NCI-H2196 treated with DMSO at 0.1 percent for 48 hours (cell line): ENCODE measurements at regions not wholly inside any gene's neighbourhood (a gene's known extent, or its start where the extent isn't known, plus 50 kb on each side); places are given as distances from the start of the nearest gene placed in this dataset.
"Not testable (repeated sequence)": the region's sequence is repeated elsewhere in the genome, so short reads cannot be mapped to it uniquely, and the experiment has no call there.

Source experiments
- DNase-seq: peaks from one replicate; lab custom pipeline; 2025; ENCODE audit not compliant: unreplicated experiment; lab: John Stamatoyannopoulos, UW

DNA sequence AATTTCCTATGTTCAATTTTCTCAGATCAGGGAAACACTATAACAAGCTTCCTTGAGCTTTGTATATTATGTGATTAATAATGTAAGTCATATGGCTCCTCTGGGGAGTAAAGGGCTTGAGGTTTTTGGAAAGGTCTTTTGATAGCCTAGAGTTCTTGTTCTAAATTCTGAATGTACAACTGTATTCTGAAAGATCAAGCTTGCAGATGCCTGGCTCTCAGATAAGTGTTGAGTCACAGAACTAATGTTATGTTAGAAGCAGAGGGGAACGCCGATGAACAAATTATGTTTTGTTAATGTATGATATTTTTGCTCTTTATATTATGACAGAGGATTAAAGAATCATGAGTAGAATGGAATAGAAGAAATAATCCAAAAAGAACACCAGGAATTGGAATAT is 170.1 kb downstream of the RPRM start:
- DNase-seq = no peak

DNA sequence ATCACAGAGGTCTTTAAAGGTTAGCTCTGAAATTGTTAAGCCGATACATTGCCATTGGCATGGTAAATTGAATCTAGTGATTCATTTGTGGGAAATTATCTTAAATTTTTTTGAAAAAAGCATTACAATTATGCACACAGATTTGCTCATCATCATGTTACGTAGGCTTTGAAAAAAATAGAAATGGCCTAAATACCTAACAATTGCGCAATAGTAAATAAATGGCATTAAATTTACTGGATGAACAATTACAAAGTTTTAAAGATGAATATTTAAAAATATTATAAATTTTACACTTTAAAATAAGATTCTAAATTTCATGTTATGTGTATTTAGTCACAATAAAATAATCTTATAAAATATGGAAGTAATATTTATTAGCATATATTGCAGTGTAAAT is 171.3 kb downstream of the RPRM start:
- DNase-seq = no peak

DNA sequence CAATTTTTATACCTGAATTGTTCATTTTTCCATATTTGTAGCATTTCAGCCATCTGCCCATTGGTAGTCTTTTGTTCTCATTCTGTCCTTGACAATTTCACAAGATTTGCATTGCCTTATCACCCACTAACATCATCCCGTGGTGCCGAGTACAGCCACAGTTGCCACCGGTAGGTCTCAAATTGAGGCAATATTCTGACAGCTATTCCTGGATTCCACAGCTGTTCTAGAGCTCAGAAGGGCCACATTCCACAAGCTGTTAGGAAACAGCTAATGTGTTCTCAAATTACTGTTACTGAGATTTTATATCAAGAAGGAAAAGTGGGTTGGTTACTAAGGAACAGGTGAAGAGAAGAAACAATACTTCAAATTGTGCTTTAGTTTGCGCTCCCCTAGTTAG is 178.8 kb downstream of the RPRM start:
- no peak for DNase-seq

DNA sequence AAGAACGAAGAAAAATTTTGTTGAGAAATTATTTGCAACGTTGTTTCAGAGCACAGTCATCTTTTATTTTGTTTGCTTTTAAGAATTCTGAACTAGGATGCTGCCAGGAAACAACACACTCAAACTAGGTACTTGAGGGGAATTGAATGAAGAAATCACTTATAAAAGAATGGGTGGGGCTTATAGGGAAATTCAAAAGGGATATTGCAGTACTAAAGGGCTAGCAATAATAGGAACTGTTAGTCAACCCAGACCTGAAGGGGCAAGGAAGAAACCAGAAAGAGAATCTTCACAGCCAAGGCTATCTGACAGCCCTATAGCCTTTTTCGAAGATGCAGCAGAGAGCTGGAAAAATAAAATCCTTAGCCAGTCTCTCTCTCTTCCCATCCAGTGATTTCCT is 179.3 kb downstream of the RPRM start:
- DNase-seq = no peak

DNA sequence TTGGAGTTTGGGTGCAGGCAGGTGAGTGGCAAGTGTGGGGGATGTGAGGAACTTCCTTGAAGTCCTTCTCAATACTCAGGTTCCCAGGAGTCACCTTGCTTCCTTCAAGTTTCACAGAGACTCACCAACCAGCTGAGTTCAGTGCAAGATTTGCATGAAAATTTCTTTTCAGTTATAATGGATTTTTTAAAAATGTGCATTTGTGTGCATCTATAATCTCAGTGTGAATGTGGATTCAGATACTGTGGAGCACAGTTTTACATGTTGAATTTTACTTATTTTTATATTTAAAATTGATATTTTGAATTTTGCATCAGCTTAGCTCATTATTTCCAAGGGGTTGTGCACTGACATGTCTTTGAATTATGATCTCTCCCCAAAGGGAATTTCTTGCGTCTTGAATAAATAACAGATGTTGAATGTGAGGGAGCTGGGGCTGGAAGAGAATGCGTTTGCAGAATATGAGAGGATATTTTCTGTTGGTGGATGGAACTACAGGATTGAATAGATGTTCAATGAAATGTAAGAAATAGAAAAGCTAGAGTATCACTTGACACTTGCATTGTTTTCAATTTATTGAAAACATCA is 184.3 kb downstream of the RPRM start:
- DNase-seq = no peak

DNA sequence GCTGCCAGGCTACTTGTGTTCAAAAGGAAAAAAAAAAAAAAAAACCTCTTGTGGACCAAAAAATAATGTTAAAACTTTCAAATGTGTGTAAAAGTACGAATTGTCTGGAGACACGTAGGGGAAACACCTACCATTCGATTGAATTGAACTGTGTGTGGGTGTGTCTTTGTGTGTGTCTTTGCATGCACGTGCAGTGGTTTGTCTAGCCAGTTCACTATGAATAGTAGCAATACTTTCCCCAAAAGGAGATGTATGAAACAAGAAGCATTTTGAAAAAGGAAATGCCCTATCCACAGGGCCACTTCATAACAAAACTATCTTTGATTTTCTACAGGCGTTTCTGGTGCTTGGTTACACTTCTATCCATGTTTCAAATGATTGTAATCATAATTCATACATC is 186.8 kb downstream of the RPRM start:
- DNase-seq = no peak

DNA sequence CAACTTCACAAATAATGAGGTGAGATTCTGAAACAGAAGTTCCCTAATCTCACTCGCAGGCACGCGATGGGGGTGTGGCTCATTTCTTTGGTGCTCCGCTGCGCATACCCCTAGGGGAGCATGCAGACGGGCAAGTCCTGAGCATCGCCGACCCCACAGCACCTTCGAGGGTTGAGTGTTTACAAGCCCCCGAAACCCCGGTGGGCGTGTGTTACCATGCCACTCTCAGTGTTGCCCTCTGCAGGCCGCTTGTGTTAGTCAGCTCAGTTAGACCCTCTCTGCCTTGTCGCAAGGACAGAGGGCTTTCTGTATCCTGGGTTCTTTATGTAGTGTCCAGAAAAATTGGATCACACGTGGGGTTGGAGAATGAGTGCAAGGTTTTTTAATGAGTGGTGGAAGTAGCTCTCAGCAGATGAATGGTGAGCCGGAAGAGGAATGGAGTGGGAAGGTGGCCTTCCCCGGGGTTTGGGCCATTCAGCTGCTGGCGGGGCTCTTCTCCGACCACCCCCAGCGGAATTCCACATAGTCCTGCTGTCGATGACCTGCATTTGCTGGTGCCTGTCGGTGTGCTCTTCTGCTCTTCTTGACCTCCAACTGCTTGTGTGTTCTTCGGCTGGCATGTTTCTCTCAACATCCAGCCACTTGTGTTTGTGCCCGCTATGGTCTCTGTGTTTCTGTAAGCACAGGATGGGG is 191.3 kb downstream of the RPRM start:
- no peak for DNase-seq

DNA sequence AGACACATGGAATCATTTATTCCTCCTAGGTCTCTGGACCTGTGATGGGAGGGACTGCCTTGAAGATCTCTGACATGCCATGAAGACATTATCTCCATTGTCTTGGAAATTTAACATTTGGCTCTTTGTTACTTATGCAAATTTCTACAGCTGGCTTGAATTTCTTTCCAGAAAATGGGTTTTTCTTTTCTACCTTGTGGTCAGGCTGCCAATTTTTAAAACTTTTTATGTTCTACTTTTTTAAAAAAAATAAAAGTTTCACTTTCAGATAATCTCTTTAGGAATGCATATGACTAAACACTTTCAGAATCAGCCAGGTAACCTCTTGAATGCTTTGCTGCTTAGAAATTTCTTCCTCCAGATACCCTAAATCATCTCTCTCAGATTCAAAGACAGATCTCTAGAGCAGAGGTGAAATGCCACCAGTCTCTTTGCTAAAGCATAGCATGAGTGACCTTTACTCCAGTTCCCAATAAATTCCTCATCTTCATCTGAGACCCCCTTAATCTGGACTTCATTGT is 209.6 kb downstream of the RPRM start:
- no peak for DNase-seq

DNA sequence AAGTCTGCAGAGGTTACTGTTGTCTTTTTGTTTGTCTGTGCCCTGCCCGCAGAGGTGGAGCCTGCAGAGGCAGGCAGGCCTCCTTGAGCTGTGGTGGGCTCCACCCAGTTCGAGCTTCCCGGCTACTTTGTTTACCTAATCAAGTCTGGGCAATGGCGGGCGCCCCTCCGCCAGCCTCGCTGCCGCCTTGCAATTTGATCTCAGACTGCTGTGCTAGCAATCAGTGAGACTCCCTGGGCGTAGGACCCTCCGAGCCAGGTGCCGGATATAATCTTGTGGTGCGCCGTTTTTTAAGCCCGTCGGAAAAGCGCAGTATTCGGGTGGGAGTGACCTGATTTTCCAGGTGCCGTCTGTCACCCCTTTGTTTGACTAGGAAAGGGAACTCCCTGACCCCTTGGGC is 221.7 kb downstream of the RPRM start:
- not testable (repeated sequence) for DNase-seq

DNA sequence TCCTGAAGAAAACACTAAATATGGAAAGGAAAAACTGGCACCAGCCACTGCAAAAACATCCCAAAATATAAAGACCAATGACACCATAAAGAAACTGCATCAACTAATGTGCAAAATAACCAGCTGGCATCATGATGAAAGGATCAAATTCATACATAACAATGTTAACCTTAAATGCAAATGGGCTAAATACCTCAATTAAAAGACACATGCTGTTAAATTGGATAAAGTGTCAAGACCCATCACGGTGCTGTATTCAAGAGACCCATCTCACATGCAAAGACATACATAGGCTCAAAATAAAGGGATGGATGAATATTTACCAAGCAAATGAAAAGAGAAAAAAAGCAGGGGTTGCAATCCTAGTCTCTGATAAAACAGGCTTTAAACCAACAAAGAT is 231.9 kb downstream of the RPRM start:
- not testable (repeated sequence) for DNase-seq

DNA sequence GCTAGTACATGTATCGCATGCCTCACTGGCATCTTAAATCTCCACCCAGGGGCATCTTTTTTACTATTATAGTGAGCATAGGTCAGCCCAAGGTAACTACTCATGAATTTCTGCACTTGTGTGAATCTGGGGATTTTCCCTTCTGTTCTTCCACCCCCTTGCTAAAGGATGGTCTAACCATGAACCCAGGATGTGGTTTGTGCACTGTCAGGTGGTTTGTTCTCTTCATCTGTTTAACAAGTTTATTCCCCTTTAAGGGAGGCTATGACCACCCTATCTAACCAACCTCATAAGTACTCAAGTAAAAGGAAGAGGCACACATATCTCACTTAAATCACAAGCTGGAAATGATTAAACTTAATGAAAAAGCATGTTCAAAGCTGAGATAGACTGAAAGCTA is 243.0 kb downstream of the RPRM start:
- no peak for DNase-seq

DNA sequence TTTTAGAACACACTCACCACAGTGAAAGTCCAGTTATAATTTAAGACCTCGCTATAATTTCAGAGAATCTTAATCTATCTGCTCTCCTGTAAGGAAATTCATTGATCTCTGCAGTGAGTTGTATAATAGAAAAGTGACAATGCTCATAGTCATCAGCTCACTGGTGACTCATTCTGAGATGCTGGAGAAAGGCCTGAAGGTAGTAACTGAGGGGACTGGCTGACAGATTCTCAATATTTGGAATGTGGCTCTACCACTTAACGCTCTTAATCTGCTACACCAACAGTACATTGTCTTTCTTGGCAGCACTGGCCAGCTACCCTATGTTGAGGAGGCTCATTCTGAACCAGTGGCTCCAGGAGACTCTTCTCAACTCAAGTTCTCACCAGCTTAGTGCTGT is 246.1 kb downstream of the RPRM start:
- no peak for DNase-seq

DNA sequence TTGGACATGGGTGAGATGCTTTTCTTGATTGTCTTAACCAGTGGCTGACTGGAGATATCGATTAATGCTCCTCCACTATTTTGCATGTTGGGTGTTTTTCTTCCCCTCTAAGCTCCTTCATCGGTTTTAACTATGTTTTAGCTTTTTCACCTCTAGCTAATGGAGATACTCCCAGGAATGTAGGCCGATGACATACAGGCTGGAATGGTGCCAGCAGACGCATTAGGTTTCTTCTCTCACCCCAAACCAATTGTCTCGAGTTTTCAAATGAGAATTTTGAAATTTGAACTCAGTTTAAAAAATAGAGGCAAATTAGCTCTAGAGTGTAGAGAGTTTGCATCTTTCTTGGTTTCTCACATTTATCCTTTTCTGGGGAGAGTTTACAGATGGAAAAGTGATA is 247.6 kb downstream of the RPRM start:
- no peak for DNase-seq

DNA sequence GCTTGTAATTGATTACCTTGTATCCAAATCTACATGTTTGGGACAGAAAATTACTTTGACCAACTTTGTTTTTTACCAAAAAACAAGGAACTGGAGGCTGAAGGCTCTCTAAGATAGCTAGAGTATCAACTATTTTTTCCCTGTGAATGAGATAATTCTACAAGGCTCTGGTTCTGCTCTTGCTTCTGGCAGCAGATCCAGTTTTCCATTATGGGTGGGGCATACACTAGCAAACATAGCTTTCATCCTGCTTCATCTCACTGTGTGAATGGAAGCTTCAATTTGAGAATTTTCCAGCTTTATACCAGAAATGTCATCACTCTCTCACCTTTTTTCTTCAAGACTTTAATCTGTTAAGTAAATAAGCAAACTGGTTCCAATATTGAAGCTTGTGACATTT is 249.7 kb downstream of the RPRM start:
- DNase-seq = no peak

DNA sequence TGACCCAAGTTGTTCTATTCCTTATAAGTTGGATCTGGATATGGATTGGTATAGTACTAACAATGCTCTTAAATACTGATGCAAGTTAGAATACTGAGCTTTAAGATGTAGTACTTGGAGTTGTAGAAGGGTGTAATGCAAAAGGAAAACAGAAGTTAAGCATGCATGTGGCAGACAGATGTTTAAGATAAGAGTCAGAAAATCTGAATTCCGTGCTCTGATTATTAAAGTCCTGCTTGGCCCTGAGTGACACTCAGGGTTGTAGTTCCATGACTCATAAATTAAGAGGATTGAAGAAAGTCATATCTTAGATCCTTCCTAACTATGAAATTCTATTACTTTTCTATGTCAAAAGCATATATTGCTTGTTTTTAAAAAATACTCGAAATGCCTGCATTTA is 250.6 kb downstream of the RPRM start:
- no peak for DNase-seq

DNA sequence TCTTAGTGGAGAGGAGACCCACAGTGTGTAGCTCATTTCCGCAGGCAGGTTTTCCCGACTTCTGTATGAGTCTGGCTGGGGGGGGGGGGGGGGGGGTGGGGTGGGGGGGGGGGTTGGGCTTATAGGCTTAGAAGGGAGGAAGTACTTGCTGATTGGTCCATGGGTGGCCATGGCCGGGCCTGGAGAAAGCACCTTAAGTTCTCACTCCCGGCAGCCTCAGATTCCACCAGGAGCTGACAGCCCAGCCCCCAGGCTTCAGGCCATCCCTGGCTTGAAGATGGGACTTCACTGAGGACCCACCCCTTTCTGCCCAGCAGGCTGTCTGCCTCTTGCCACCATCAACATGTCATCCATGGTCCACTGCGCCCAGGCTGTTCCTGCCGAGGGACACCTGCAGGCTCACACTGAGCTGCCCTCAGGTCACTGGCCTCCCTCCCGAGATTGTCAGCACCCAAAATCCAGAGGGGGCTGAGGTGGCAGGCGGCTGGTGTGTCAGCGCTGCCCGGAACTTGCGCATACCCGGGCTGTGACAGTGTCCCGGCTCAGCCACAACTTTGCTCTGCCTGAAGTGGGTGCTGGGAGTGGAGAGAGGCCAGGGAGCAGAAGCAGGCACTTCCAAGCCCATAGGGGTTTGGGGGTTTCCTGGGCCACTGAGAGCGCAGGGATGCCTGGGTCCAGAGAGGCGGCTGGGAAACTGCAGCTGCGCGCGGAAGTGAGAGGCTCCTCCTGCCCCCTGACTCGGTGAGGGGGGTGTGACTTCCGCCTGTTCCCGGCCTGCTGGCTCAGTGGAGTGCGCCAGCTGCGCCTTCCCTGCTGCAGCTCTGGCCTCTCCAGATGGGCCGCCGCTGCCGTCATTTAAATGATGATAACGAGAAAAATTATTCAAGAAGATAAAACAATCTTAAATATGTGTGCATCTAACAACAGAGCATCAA is 256.1 kb downstream of the RPRM start:
- DNase-seq = no peak

DNA sequence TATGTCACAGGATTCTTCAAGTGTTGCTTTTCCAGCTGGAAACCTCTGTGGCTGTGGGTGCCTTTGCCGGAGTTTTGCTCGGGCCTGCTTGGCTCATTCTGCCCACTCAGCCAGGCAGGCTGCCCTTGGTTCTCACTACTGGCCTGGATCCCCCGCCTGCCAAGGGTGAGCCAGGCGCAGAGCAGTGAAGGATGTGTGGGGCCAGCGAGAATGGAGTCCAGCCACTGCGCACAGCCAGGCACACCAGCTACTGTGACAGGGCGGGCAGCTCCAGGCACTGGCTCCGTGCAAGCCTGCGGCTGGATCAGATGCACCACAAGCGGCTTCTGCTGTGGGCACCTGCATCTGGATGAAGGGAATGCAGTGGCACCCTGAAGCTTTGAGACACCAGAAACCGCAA is 257.1 kb downstream of the RPRM start:
- DNase-seq = no peak

DNA sequence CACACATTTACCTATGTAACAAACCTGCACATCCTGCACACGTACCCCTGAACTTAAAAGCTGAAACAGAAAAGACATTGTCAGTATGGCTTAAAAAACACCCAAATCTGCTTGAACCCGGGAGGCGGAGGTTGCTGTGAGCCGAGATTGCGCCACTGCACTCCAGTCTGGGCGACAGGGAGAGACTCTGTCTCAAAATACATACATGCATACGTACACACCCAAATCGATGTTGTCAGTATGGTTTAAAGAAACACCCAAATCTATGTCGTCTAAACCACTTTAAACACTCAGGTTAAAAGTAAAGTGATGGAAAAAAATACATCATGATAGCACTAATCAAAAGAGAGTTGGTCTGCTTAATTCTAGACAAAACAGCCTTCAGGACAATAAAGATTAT is 257.5 kb downstream of the RPRM start:
- DNase-seq = no peak

DNA sequence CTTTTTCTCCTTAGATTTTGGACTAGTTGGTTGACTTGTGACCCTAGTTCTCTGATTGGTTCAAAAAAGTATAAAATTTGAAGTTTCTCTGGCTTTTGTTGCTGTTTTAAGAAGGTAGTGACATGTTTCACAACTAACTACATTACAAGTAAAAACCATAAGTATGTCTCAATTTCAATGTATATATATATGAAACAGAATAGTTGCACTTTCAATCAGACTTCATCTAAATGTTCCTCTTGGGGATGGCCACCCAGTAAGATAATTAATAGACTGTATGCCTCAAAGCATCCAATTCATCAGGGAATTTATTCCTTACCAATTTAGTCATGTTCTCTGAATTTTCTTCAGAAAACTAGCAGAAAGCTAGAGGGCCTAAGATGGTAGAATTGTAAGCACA is 259.7 kb downstream of the RPRM start:
- no peak for DNase-seq

DNA sequence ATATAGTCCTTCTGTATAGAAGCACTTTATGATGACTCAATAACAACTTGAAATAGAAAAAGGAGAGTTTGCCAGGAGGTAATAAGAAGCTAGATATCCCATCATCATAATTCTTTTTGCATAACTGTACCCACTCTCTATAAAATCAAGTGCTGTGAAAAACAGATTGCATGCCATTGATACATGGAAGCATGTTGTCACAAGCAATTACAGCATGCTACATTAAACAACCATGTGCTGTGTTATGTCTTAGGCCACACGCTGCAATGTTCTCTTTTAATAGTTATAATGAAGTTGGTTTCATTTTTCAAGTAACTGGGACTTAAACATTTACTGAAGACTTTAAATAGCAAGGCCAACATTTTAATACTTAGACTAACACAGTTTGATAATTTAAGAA is 264.2 kb downstream of the RPRM start:
- DNase-seq = no peak

DNA sequence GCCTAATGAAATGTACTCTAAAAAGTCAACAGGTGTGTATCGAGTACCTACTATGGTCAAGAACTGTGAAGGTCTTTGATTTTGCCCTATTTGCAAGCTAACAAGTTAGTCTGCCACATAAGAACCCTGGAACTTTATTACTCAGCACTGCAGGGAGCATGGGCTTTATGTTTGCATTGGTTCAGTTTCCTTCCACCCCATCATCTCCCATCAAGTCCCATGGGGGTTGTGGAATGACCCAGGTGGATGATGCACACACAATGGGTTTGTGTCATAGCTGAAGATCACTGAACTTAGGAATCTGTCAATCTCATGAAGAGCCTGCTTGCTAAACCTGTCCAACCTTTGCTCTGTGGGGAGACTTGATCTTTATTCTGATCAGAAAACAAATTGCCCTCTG is 265.5 kb downstream of the RPRM start:
- no peak for DNase-seq
